Esophagus (tissue), 2 donors: ENCODE measurements at regions not wholly inside any gene's neighbourhood (a gene's known extent, or its start where the extent isn't known, plus 50 kb on each side); places are given as distances from the start of the nearest gene placed in this dataset.

Source experiments
- H3K27ac ChIP-seq, 2 donors: one replicate each; pipeline ENCODE4 v1.5.1; 2013; ENCODE audit warnings: low read depth in 2 of 2, mild to moderate bottlenecking in 2 of 2, inconsistent platforms in 1 of 2, low read length in 1 of 2, moderate library complexity in 1 of 2
- H3K27me3 ChIP-seq, 2 donors: one replicate each; pipeline ENCODE4 v1.6.1; 2013; ENCODE audit warnings: low read length in 2 of 2, control low read depth in 1 of 2, mild to moderate bottlenecking in 1 of 2; ENCODE audit not compliant: insufficient read depth in 2 of 2, control insufficient read depth in 1 of 2
- H3K36me3 ChIP-seq, 2 donors: one replicate each; pipeline ENCODE4 v1.6.1; 2013; ENCODE audit warnings: low read length in 1 of 2; ENCODE audit not compliant: control insufficient read depth in 2 of 2, insufficient read depth in 2 of 2
- H3K4me1 ChIP-seq, 2 donors: one replicate each; pipeline ENCODE4 v1.6.1; 2013; ENCODE audit warnings: low read length in 1 of 2; ENCODE audit not compliant: control insufficient read depth in 2 of 2, insufficient read depth in 2 of 2
- H3K4me3 ChIP-seq, 2 donors: one replicate each; pipeline ENCODE4 v1.5.1; 2013; ENCODE audit warnings: low read length in 2 of 2, mild to moderate bottlenecking in 2 of 2, low read depth in 1 of 2, moderate library complexity in 1 of 2
- H3K9me3 ChIP-seq, 2 donors: one replicate each; pipeline ENCODE4 v1.6.1; 2013; ENCODE audit warnings: mild to moderate bottlenecking in 2 of 2, low read depth in 1 of 2, low read length in 1 of 2, moderate library complexity in 1 of 2; ENCODE audit not compliant: control insufficient read depth in 2 of 2, insufficient read depth in 1 of 2
- WGBS, 2 donors: extraction: QIAGEN DNeasy Blood & Tissue Kit; methylation state at CpG; one replicate each; pipeline ENCODE4 v1.1.7; 2013; 5-methylcytosine and 5-hydroxymethylcytosine counted together
- donor health status: healthy with polysubstance abuse.
- donor health status: Bipolar disorder and iron deficiency.

- H3K27ac ChIP-seq, result no peak overlapping the region
- no peaks in the 10 kb centered on the region for H3K4me1 ChIP-seq
- peaks cover 0 to 2% of the 10 kb centered on the region in 2 donors for H3K9me3 ChIP-seq
- H3K27me3 ChIP-seq, result no peaks in the 10 kb centered on the region
- 49 to 59% methylated on average over 3 of the region's 3 CpGs for WGBS, 2 donors
- H3K36me3 ChIP-seq, result no peaks in the 10 kb centered on the region
- H3K4me3 ChIP-seq, result no peak overlapping the region
These were observed 155.2 kb downstream of the GAS1 start for GRCh38 chr9:86792136-86792535.

DNA sequence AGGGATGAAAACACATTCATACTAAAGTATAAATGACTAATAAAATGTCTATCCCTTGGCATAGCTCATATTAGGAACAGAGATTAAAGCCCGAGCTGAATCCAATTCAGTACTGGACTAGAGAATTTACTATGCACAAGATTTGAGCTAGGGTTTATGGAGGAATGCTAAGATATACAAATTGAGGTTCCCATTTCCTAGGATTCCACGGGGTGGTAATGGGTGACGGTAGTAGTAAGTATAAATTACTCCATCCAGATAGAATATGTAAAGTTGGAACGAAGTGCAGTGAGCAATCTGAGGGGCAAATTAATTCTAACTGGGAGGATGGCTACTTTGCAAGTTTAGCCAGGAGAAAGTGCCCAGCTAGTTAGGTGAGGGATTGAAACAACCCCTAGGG, 156.5 kb downstream of the GAS1 start:
- Histone ChIP-seq H3K4me1 (no peaks in the 10 kb centered on the region), H3K4me3 (no peak overlapping the region), H3K27ac (no peak overlapping the region), H3K9me3 (peaks cover 0 to 2% of the 10 kb centered on the region in 2 donors), H3K36me3 (no peaks in the 10 kb centered on the region), H3K27me3 (no peaks in the 10 kb centered on the region)
- 86 to 90% methylated on average over 4 of the region's 4 CpGs for WGBS, 2 donors

GRCh38 chr9:86788456-86788855, 158.8 kb downstream of the GAS1 start:
- Histone ChIP-seq H3K36me3 (no peaks in the 10 kb centered on the region), H3K27me3 (no peaks in the 10 kb centered on the region), H3K27ac (no peak overlapping the region), H3K9me3 (peaks cover 0 to 2% of the 10 kb centered on the region in 2 donors), H3K4me3 (no peak overlapping the region), H3K4me1 (no peaks in the 10 kb centered on the region)
- 87 to 91% methylated on average over 9 of the region's 9 CpGs for WGBS, 2 donors

GRCh38 chr9:86783884-86784283, 163.4 kb downstream of the GAS1 start:
- Histone ChIP-seq H3K27ac (no peak overlapping the region), H3K4me1 (no peaks in the 10 kb centered on the region), H3K9me3 (peaks cover 0 to 2% of the 10 kb centered on the region in 2 donors), H3K36me3 (no peaks in the 10 kb centered on the region), H3K27me3 (peaks cover 0 to under 1% of the 10 kb centered on the region in 2 donors), H3K4me3 (no peak overlapping the region)
- 84 to 85% methylated on average over 3 of the region's 3 CpGs for WGBS, 2 donors

- H3K4me1 ChIP-seq, result no peaks in the 10 kb centered on the region
- H3K27me3 ChIP-seq, result peaks cover 0 to 2% of the 10 kb centered on the region in 2 donors
- H3K27ac ChIP-seq, result no peak overlapping the region
- H3K9me3 ChIP-seq, result no peaks in the 10 kb centered on the region
- H3K36me3 ChIP-seq, result no peaks in the 10 kb centered on the region
- 86% methylated on average over 2 of the region's 2 CpGs for WGBS, 2 donors
- no peak overlapping the region for H3K4me3 ChIP-seq
These were observed 164.5 kb downstream of the GAS1 start for GRCh38 chr9:86782831-86783230.

DNA sequence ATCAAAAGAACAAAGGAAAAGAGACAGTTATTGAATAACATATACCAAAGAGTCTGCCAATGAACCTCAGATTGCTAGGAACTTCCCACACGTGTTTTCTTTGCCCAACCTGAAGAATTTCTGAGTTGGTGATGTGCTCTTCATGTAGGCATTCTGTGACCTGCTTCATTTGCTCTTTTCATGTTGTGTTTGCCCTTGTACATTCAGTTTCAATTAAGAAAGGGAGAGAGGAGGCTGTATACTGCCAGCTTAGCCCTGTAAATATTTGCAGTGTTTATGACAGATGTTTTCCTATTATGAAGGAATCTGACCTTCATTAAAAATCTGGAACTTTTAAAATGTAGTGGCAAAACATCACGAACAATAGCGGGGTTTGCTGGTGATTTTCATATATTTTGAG, 168.5 kb downstream of the GAS1 start:
- H3K36me3 ChIP-seq, result no peaks in the 10 kb centered on the region
- H3K27ac ChIP-seq, result no peak overlapping the region
- no peaks in the 10 kb centered on the region for H3K4me1 ChIP-seq
- H3K9me3 ChIP-seq, result no peaks in the 10 kb centered on the region
- peaks cover 0 to 2% of the 10 kb centered on the region in 2 donors for H3K27me3 ChIP-seq
- 79 to 86% methylated on average over 3 of the region's 3 CpGs for WGBS, 2 donors
- no peak overlapping the region for H3K4me3 ChIP-seq

DNA sequence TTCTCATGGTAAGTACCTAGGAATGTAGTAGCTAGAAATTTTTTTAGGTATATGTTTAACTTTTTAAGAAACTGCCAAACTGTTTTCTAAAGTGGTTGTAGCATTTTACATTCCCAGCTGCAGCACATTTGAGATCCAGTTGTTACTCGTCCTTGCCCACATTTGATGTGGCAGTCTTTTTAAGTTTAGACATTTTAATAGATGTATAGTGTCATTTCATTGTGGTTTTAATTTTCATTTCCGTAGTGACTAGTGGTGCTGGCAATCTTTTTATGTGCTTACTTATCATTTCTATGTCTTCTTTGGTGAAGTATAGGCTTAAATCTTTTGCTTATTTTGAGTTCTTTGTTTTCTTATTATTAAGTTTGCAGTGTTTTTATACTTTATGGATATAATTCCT, 171.6 kb downstream of the GAS1 start:
- Histone ChIP-seq H3K4me3 (no peak overlapping the region), H3K9me3 (no peaks in the 10 kb centered on the region), H3K36me3 (no peaks in the 10 kb centered on the region), H3K27me3 (peaks cover 0 to 2% of the 10 kb centered on the region in 2 donors), H3K4me1 (no peaks in the 10 kb centered on the region), H3K27ac (no peak overlapping the region)
- 72 to 79% methylated on average over 2 of the region's 2 CpGs for WGBS, 2 donors

DNA sequence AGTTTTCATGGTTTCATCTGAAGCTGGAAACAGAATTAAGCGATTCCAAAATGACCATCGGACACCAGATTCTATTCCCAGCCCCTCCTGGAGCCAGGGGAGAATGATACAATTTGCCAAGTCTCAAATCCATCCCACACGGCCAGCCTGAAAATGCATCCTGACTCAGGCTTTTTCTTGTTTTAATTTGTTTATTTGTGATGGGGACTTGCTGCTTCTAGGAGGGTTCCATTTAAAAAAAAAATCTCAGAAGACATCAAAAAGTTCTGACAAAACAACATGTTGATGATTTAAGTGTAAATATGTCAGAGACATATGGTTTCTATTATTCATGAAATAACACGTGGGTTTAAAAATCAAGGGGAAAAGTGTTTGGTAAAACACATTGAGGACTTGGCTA, 173.2 kb downstream of the GAS1 start:
- Histone ChIP-seq H3K36me3 (no peaks in the 10 kb centered on the region), H3K27ac (no peak overlapping the region), H3K4me1 (no peaks in the 10 kb centered on the region), H3K27me3 (peaks cover 0 to 2% of the 10 kb centered on the region in 2 donors), H3K9me3 (no peaks in the 10 kb centered on the region), H3K4me3 (no peak overlapping the region)
- 62 to 71% methylated on average over 4 of the region's 4 CpGs for WGBS, 2 donors

DNA sequence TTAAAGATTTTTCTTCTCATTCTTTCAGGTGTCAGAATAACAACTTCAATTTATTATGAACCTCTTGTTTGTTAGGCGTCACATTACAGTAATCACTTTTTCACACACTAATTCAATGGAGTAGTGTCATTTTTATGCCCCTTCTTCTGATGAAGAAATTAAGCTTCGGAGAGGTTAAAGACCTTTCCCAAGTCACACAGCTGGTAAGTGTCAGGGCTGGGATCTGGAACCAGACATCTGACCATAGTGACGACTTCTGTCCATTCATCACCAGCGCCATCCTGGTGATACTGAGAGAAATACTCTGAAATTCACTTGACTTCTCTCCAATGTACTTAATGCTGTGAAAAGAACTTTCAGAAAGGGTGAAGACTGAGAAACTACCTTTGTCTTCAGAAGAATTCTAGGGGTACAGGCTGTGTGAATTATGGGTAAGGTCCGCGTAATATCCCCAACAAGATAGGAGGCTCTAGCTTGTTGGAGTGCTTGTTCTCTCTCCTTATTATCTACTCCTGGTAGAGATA, 173.8 kb downstream of the GAS1 start:
- Histone ChIP-seq H3K9me3 (no peaks in the 10 kb centered on the region), H3K4me1 (no peaks in the 10 kb centered on the region), H3K27ac (no peak overlapping the region), H3K4me3 (no peak overlapping the region), H3K27me3 (no peaks in the 10 kb centered on the region), H3K36me3 (no peaks in the 10 kb centered on the region)
- WGBS, 2 donors, result 86 to 91% methylated on average over 6 of the region's 6 CpGs

GRCh38 chr9:86772635-86772993, 174.7 kb downstream of the GAS1 start:
- H3K9me3 ChIP-seq, result no peaks in the 10 kb centered on the region
- no peak overlapping the region for H3K27ac ChIP-seq
- no peaks in the 10 kb centered on the region for H3K27me3 ChIP-seq
- peaks cover 0 to 2% of the 10 kb centered on the region in 2 donors for H3K4me1 ChIP-seq
- 78 to 84% methylated on average over 4 of the region's 4 CpGs for WGBS, 2 donors
- H3K4me3 ChIP-seq, result no peak overlapping the region
- H3K36me3 ChIP-seq, result no peaks in the 10 kb centered on the region
